ENCODE measurements at regions not wholly inside any gene's neighbourhood (a gene's known extent, or its start where the extent isn't known, plus 50 kb on each side); places are given as distances from the start of the nearest gene placed in this dataset.

DNA sequence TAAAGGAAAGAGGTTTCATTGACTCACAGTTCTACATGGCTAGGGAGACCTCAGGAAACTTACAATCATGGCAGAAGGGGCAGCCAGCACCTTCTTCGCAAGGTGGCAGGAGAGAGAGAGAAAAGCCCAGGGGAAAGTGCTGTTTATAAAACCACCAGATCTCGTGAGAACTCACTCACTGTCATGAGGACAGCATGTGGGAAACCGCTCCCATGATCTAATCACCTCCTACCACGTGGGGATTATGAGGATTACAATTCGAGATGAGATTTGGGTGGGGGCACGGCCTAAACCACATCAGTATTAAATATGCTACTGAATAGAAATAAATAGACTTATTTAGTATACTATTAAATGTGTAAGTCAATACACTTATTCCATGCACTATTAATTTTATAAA is 70.6 kb upstream of the TCF21 start:
- DNase-seq: no peak
- no peak for ATAC-seq
- POLR2A ChIA-PET: no interaction called here
- Mint-ChIP-seq H3K36me3 (no peaks in the 10 kb centered on the region), H3K9me3 (peaks cover 0 to 2% (median 0%) of the 10 kb centered on the region in 9 donors), H3K27ac (no peak overlapping the region), H3K4me3 (no peak overlapping the region), H3K27me3 (peaks cover 2 to 27% (median 9%) of the 10 kb centered on the region in 5 donors), H3K4me1 (no peaks in the 10 kb centered on the region)

DNA sequence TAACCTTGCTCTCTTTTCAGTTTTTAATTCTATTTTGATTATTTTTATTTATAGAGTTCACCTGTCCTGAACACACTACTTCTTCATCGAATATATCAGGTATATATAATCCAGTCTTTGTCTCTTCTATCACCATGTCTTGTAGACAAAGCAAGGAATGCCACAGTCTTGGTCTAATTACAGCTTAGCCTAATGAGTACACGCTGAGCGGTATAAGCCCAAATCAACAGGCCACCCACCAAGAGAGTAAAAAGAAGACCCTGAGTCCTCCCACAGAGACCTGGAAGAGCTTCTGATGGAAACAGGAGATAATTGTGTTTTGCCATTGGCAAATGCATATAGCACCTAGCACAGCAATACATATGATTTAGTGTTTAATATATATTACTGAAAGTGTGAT is 68.7 kb upstream of the TCF21 start:
- POLR2A ChIA-PET: no interaction called here
- ATAC-seq: no peak
- peaks cover 0 to 2% (median 0%) of the 10 kb centered on the region in 9 donors for H3K9me3 Mint-ChIP-seq

DNA sequence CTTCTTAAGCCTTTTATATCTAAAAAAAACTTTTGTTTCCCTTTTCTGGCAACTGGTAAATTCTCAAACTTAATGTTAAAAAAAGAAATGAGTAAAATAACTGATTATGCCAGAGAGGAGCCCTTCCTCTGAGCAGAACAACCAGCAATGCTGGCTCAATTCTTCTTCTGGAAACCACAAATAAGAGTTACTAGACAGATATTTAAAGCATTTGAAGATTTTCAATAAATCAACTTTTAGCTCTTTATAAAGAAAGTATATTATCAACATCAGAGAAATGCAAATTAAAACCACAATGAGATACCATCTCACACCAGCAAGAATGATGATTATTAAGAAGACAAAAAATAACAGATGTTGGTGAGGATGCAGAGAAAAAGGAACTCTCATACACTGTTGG is 61.1 kb upstream of the TCF21 start:
- no peak for ATAC-seq
- H3K4me3 Mint-ChIP-seq: no peak overlapping the region
- peaks cover 0 to 4% (median 0%) of the 10 kb centered on the region in 9 donors for H3K9me3 Mint-ChIP-seq
- POLR2A ChIA-PET: no interaction called here
- peaks cover 16 to 37% (median 22%) of the 10 kb centered on the region in 5 donors for H3K27me3 Mint-ChIP-seq
- H3K4me1 Mint-ChIP-seq: no peaks in the 10 kb centered on the region
- no peaks in the 10 kb centered on the region for H3K36me3 Mint-ChIP-seq
- no peak overlapping the region for H3K27ac Mint-ChIP-seq
- DNase-seq: no peak

More for the DNA sequence above, 68.7 kb upstream of the TCF21 start:
- no peak overlapping the region for H3K4me3 Mint-ChIP-seq
- DNase-seq: no peak
- no peaks in the 10 kb centered on the region for H3K4me1 Mint-ChIP-seq
- peaks cover 4 to 22% (median 9%) of the 10 kb centered on the region in 5 donors for H3K27me3 Mint-ChIP-seq
- H3K27ac Mint-ChIP-seq: no peak overlapping the region
- H3K36me3 Mint-ChIP-seq: no peaks in the 10 kb centered on the region

DNA sequence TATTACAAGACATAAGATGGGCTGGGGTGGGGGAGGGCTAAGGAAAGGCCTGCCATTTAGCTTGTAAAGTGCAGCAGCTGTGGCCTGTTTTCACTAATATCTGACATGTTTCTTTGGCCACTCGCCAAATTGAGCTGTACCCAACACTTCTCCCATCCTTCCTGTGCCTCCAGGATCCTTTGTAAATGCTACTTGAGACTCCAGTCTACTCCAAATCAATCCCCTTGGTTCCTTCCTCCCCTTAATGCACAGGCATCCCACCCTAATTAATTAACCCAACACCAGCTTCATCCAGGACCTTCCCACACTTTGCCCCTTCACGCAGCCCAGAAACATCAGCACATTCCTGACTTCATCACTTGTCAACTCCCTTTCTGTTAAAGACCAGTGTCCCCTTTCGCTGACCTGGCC is 55.0 kb upstream of the TCF21 start:
- Mint-ChIP-seq H3K4me3 (no peak overlapping the region), H3K36me3 (no peaks in the 10 kb centered on the region), H3K27me3 (peaks cover 17 to 41% (median 32%) of the 10 kb centered on the region in 5 donors), H3K4me1 (peaks cover 4 to 9% (median 7%) of the 10 kb centered on the region in 4 donors), H3K27ac (no peak overlapping the region), H3K9me3 (no peaks in the 10 kb centered on the region)
- POLR2A ChIA-PET: no interaction called here
- ATAC-seq (no peak), DNase-seq (no peak)

DNA sequence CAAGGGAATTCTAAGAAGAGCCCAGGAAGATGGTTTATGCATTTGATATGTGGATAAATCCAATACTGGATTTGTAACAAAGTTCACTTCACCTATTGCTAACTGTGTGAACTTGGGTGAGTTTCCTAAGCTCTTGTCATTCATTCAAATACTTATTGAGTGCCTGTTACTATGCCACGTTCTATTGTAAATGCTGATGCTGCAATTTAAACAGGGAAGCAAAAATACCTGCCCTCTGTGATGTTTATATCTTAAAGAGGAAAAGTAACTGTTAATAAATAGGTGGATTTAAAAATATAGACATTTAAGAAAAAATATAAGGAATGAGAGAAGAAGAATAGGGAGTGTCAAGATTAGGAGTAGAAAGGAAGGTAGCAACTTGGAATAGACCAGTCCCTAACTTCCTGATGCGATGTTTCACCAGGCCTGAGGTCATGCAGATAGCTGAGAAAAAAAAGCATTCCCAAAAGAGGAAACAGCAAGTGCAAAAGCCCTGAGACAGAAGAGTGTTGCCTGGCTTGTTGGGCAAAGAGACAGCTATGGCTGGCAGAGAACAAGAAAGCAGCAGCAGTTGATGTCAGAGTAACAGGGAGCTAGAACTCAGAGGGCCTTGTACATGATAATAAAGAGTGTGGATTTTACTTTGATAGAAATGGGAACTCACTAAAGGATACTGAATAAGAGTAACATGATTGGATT is 54.3 kb upstream of the TCF21 start:
- no peak for DNase-seq
- no peak overlapping the region for H3K27ac Mint-ChIP-seq

DNA sequence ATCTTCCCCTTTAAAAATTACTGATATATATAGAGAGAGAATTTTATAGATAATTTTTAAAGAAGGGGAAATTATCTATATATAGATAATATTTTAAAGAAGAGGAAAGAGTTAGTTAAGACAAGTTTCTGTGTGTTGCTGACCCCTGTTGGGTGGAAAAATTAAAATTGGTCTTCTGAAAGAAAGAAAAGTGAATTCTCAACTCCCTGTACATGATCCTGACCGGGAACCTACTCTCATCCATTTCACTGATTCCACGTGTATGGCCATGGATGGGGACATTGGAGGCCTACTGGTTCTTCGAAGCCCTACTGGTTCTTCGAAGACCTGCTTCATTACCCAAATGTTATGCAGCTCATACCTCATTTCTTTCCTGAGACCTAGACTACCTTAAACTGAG is 53.0 kb upstream of the TCF21 start:
- H3K4me3 Mint-ChIP-seq: no peak overlapping the region
- ATAC-seq: no peak
- peak overlapping the region in 1 of 10 donors; percentile 47 for H3K27ac Mint-ChIP-seq
- H3K27me3 Mint-ChIP-seq: peaks cover 19 to 37% (median 32%) of the 10 kb centered on the region in 5 donors
- no peaks in the 10 kb centered on the region for H3K9me3 Mint-ChIP-seq
- peaks cover 4 to 9% (median 7%) of the 10 kb centered on the region in 4 donors for H3K4me1 Mint-ChIP-seq
- DNase-seq: no peak
- no peaks in the 10 kb centered on the region for H3K36me3 Mint-ChIP-seq
- POLR2A ChIA-PET: no interaction called here

More for the DNA sequence above, 54.3 kb upstream of the TCF21 start:
- POLR2A ChIA-PET: no interaction called here
- no peak for ATAC-seq
- Mint-ChIP-seq H3K4me1 (peaks cover 4 to 9% (median 7%) of the 10 kb centered on the region in 4 donors), H3K27me3 (peaks cover 22 to 48% (median 36%) of the 10 kb centered on the region in 5 donors), H3K9me3 (no peaks in the 10 kb centered on the region), H3K4me3 (no peak overlapping the region), H3K36me3 (no peaks in the 10 kb centered on the region)

DNA sequence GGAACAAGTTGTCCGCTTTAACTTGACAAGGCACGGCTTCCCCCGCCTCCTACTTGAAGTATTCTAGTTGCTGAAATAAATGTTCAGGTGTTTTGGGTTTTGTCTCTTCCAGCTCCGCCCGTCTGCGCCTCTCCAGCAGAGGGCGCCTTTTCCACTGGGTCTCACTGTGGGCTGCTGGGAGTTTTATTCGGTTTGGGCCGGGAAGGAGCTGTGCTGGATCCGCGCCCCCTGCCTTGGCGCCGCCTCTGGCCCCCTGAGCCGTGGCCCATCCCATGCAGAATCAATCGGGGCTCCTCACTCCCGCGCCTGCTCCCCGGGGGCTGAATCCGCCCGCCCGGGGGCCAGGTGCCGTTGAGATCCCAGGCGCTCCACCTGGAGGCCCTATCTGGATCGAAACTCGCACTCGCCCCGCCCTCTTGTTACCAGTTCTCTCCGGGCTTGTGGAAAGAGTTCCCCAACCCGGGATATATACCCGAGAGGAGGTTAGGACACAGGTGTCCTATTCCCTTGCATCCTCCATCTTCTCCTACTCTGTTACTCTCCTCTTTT is 51.0 kb upstream of the TCF21 start:
- H3K4me1 Mint-ChIP-seq: peaks cover 4 to 9% (median 7%) of the 10 kb centered on the region in 4 donors
- H3K36me3 Mint-ChIP-seq: no peaks in the 10 kb centered on the region
- ATAC-seq: peak; percentile 63 to 68
- H3K4me3 Mint-ChIP-seq: peak overlapping the region; percentile 50 to 78 (median 68)
- no peak overlapping the region for H3K27ac Mint-ChIP-seq
- POLR2A ChIA-PET: no interaction called here
- no peaks in the 10 kb centered on the region for H3K9me3 Mint-ChIP-seq
- peak; percentile 12 to 69 (median 42) for DNase-seq
- peaks cover 19 to 39% (median 27%) of the 10 kb centered on the region in 5 donors for H3K27me3 Mint-ChIP-seq
